Erythroblast (primary cell): ENCODE measurements at regions not wholly inside any gene's neighbourhood (a gene's known extent, or its start where the extent isn't known, plus 50 kb on each side); places are given as distances from the start of the nearest gene placed in this dataset.

ENCODE experiments used
- GATA1 ChIP-seq: IDR thresholded peaks from 2 replicates; pipeline ENCODE4 v1.6.1; 2011; ENCODE audit warnings: low read depth, mild to moderate bottlenecking, control low read depth, low read length, moderate library complexity
- POLR2A ChIP-seq: IDR thresholded peaks from 2 replicates; pipeline ENCODE4 v1.6.1; 2011; ENCODE audit warnings: mild to moderate bottlenecking, low read length

GRCh38 chr1:74853756-74854155 is 120.8 kb downstream of the TYW3 start:
- no peak for TF ChIP-seq GATA1
- no peak for TF ChIP-seq POLR2A
